ENCODE measurements at regions not wholly inside any gene's neighbourhood (a gene's known extent, or its start where the extent isn't known, plus 50 kb on each side); places are given as distances from the start of the nearest gene placed in this dataset.

DNA sequence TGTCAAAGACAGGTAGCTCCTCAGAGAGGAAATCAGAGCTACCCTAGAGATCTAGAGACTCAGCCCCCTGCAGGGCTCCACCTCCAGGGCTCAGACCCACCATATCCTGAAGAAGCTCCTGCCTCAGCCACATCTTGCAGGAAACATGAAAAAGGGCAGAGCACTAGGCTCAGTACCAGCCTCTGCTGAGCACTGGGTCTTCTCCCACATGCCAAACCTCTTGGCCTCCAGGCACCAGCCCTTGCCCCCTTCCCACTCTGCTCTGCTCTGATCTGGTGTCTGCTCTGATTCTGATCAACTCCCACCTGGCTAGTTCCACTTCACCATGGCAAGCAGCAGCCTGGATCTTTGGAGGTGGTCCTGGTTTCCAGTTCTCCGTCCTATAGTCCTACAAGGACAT lies 114.3 kb upstream of the SLC66A3 start:
- peaks cover 5% of the 10 kb centered on the region for H3K9me3 ChIP-seq
- H3K27ac ChIP-seq = no peak overlapping the region
- 94% methylated on average over 1 of the region's 1 CpG for WGBS
- H3K4me3 ChIP-seq = no peak overlapping the region
- no peaks in the 10 kb centered on the region for H3K4me1 ChIP-seq
- peaks cover 8% of the 10 kb centered on the region for H3K27me3 ChIP-seq
- DNase-seq (ENCODE audit: low spot score in 2 of 2) = no peak
- H3K36me3 ChIP-seq = no peaks in the 10 kb centered on the region
- TF ChIP-seq EP300 (IDR thresholded peaks at IDR 0.05) (no peak), POLR2AphosphoS5 (IDR thresholded peaks at IDR 0.05) (no peak), POLR2A (IDR thresholded peaks at IDR 0.05) (no peak)
- TF ChIP-seq, protein P1, sequence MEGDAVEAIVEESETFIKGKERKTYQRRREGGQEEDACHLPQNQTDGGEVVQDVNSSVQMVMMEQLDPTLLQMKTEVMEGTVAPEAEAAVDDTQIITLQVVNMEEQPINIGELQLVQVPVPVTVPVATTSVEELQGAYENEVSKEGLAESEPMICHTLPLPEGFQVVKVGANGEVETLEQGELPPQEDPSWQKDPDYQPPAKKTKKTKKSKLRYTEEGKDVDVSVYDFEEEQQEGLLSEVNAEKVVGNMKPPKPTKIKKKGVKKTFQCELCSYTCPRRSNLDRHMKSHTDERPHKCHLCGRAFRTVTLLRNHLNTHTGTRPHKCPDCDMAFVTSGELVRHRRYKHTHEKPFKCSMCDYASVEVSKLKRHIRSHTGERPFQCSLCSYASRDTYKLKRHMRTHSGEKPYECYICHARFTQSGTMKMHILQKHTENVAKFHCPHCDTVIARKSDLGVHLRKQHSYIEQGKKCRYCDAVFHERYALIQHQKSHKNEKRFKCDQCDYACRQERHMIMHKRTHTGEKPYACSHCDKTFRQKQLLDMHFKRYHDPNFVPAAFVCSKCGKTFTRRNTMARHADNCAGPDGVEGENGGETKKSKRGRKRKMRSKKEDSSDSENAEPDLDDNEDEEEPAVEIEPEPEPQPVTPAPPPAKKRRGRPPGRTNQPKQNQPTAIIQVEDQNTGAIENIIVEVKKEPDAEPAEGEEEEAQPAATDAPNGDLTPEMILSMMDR (IDR thresholded peaks at IDR 0.05) = no peak

DNA sequence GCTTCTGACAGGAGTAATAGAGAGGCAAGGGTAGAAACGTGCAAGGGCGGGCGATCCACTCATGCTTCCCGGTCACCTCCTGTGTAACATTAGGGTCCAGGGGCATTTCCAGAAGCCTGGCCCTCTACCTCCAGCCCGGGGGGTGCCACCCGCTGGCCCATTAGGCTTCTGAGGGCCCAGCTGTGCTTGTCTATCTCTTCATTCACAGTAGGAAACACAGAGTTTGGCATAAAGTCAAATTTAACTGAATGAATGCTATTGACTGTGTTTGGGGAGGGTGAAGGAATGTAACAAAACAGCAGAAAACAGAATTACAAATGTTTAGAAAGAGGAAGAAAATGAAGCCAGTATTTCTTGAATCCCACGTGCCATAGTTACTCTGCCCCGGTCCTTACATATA lies 112.4 kb upstream of the SLC66A3 start:
- Histone ChIP-seq H3K27me3 (peaks cover 8% of the 10 kb centered on the region), H3K9me3 (peaks cover 5% of the 10 kb centered on the region), H3K4me3 (no peak overlapping the region), H3K4me1 (no peaks in the 10 kb centered on the region), H3K27ac (no peak overlapping the region), H3K36me3 (no peaks in the 10 kb centered on the region)
- 84% methylated on average over 8 of the region's 8 CpGs for WGBS
- TF ChIP-seq, protein P1 (IDR thresholded peaks at IDR 0.05) = no peak
- TF ChIP-seq POLR2AphosphoS5 (IDR thresholded peaks at IDR 0.05) (no peak), EP300 (IDR thresholded peaks at IDR 0.05) (no peak), POLR2A (IDR thresholded peaks at IDR 0.05) (no peak)
- no peak for DNase-seq (ENCODE audit: low spot score in 2 of 2)

DNA sequence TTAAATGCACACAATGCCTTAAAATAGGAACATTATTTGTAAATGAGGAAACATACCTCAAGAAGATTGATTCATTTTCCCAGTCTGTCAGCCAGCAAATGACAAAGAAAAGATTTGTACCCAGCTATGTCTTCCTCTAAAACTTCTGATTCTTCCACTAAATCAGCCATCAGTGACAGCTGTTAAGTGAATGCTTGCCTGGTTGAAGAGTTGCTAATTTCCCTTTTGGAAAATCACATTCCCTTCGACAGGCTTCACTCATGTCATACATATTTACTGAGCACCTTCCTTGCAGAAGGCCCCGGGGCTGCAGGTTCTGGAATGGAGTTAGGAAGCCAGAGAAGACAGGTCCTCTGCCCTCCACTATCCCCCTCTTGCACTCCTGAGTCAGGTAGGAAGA lies 112.0 kb upstream of the SLC66A3 start:
- H3K27ac ChIP-seq = no peak overlapping the region
- WGBS = 46% methylated on average over 2 of the region's 2 CpGs
- H3K27me3 ChIP-seq = peaks cover 8% of the 10 kb centered on the region
- no peaks in the 10 kb centered on the region for H3K36me3 ChIP-seq
- TF ChIP-seq, protein P1 (IDR thresholded peaks at IDR 0.05) = no peak
- no peak for TF ChIP-seq EP300 (IDR thresholded peaks at IDR 0.05)
- no peak for TF ChIP-seq POLR2AphosphoS5 (IDR thresholded peaks at IDR 0.05)
- no peak for TF ChIP-seq POLR2A (IDR thresholded peaks at IDR 0.05)
- peaks cover 5% of the 10 kb centered on the region for H3K9me3 ChIP-seq
- H3K4me1 ChIP-seq = no peaks in the 10 kb centered on the region
- H3K4me3 ChIP-seq = no peak overlapping the region
- no peak for DNase-seq (ENCODE audit: low spot score in 2 of 2)

DNA sequence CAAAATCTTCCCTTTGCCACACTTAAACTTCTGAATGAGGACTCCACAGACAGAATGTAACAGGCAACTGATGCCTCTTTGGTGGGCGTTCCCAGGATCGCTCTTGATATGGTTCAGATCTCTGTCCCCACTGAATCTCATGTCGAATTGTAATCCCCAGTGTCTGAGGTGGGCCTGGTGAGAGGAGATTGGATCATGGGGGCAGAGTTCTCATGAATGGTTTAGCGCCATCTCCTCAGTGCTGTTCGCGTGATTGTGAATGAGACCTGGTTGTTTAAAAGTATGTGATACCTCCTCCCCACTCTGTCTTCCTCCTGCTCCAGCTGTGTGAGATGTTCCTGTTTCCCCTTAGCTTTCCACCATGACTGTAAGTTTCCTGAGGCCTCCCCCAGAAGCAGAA lies 111.1 kb upstream of the SLC66A3 start:
- DNase-seq (ENCODE audit: low spot score in 2 of 2) = no peak
- Histone ChIP-seq H3K4me3 (no peak overlapping the region), H3K9me3 (peaks cover 3% of the 10 kb centered on the region), H3K36me3 (no peaks in the 10 kb centered on the region), H3K27me3 (peaks cover 8% of the 10 kb centered on the region), H3K27ac (no peak overlapping the region), H3K4me1 (no peaks in the 10 kb centered on the region)
- TF ChIP-seq, protein P1 (IDR thresholded peaks at IDR 0.05) = no peak
- TF ChIP-seq POLR2A (IDR thresholded peaks at IDR 0.05) (no peak), POLR2AphosphoS5 (IDR thresholded peaks at IDR 0.05) (no peak), EP300 (IDR thresholded peaks at IDR 0.05) (no peak)
- WGBS = 82% methylated on average over 6 of the region's 6 CpGs

DNA sequence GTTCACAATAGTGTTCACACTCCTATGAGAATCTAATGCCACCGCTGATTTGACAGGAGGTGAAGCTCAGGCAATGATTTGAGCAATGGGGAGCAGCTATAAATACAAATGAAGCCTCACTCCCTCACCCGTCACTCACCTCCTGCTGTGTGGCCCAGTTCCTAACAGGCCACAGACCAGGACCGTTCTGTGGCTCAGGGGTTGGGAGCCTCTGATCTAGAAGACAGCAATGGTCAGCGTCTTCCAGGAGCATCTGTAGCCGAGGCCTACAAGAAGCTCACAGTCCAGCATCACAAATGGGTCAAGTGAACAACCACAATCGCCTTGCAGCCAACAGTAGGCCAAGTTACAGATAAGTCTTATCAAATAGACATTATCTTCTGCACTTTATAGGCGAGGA lies 110.0 kb upstream of the SLC66A3 start:
- Histone ChIP-seq H3K27ac (no peak overlapping the region), H3K36me3 (no peaks in the 10 kb centered on the region), H3K27me3 (peaks cover 8% of the 10 kb centered on the region), H3K4me3 (no peak overlapping the region), H3K4me1 (no peaks in the 10 kb centered on the region), H3K9me3 (no peaks in the 10 kb centered on the region)
- WGBS = 93% methylated on average over 7 of the region's 7 CpGs
- DNase-seq (ENCODE audit: low spot score in 2 of 2) = no peak
- TF ChIP-seq POLR2AphosphoS5 (IDR thresholded peaks at IDR 0.05) (no peak), EP300 (IDR thresholded peaks at IDR 0.05) (no peak), POLR2A (IDR thresholded peaks at IDR 0.05) (no peak)
- TF ChIP-seq, protein P1 (IDR thresholded peaks at IDR 0.05) = no peak
